GM23338 (cell line): ENCODE measurements at regions not wholly inside any gene's neighbourhood (a gene's known extent, or its start where the extent isn't known, plus 50 kb on each side); places are given as distances from the start of the nearest gene placed in this dataset.

Experiments
- ATAC-seq: fragments of 200-7000 bp; cut with Tn5 transposase; 3 replicates; pipeline ENCODE4 v1.9.1; 2020
- DNase-seq: peaks from one replicate; pipeline ENCODE4 v3.0.0-alpha.2; 2015; ENCODE audit warnings: low spot score
- H2AFZ ChIP-seq: fragments of 200-600 bp; sonication (generic); 2 replicates; pipeline ENCODE4 v1.8.0; 2016; ENCODE audit warnings: antibody characterized with exemption, mild to moderate bottlenecking, moderate library complexity
- H3F3A ChIP-seq: fragments of 200-600 bp; sonication (generic); replicated peaks from 2 replicates; pipeline ENCODE4 v1.8.0; 2017; ENCODE audit warnings: antibody characterized with exemption, mixed run types, low read depth
- H3K27ac ChIP-seq: fragments of 200-600 bp; sonication (generic); 2 replicates; pipeline ENCODE4 v1.6.1; 2016; ENCODE audit warnings: low read depth
- H3K27me3 ChIP-seq: fragments of 200-600 bp; sonication (generic); 2 replicates; pipeline ENCODE4 v1.8.0; 2016; ENCODE audit warnings: mild to moderate bottlenecking, mixed run types, moderate library complexity; ENCODE audit not compliant: insufficient read depth
- H3K36me3 ChIP-seq: fragments of 200-600 bp; sonication (generic); 2 replicates; pipeline ENCODE4 v1.8.0; 2016; ENCODE audit warnings: mild to moderate bottlenecking; ENCODE audit not compliant: insufficient read depth
- H3K4me1 ChIP-seq: fragments of 200-600 bp; sonication (generic); 2 replicates; pipeline ENCODE4 v1.8.0; 2016; ENCODE audit warnings: mild to moderate bottlenecking, moderate library complexity; ENCODE audit not compliant: insufficient read depth
- H3K4me2 ChIP-seq: fragments of 200-600 bp; sonication (generic); 2 replicates; pipeline ENCODE4 v1.7.1; 2017; ENCODE audit warnings: mixed run types
- H3K4me3 ChIP-seq: fragments of 200-600 bp; sonication (generic); 2 replicates; pipeline ENCODE4 v1.6.1; 2016; ENCODE audit warnings: mixed run types
- H3K79me2 ChIP-seq: fragments of 200-600 bp; sonication (generic); replicated peaks from 2 replicates; pipeline ENCODE4 v1.8.0; 2017; ENCODE audit warnings: mild to moderate bottlenecking; ENCODE audit not compliant: insufficient read depth
- H3K9me2 ChIP-seq: fragments of 200-600 bp; sonication (generic); 2 replicates; pipeline ENCODE4 v1.8.0; 2017; ENCODE audit not compliant: insufficient read depth
- H4K20me1 ChIP-seq: fragments of 200-600 bp; sonication (generic); replicated peaks from 2 replicates; pipeline ENCODE4 v1.8.0; 2017; ENCODE audit warnings: mild to moderate bottlenecking; ENCODE audit not compliant: insufficient read depth
- H3K27ac Mint-ChIP-seq: 2 replicates; pipeline ENCODE4 v1.8.0; 2020; ENCODE audit warnings: inconsistent platforms, mild to moderate bottlenecking, moderate library complexity, mixed read lengths
- H3K27me3 Mint-ChIP-seq: 3 replicates; pipeline ENCODE4 v1.8.0; 2022; ENCODE audit warnings: low read depth, mild to moderate bottlenecking, moderate library complexity, mixed read lengths, inconsistent platforms; ENCODE audit not compliant: insufficient read depth, poor library complexity
- H3K36me3 Mint-ChIP-seq: 3 replicates; pipeline ENCODE4 v1.8.0; 2021; ENCODE audit warnings: low read depth, mild to moderate bottlenecking, inconsistent platforms, moderate library complexity, mixed read lengths
- H3K4me1 Mint-ChIP-seq: 3 replicates; pipeline ENCODE4 v1.8.0; 2020; ENCODE audit warnings: mild to moderate bottlenecking, inconsistent platforms, mixed read lengths
- H3K4me3 Mint-ChIP-seq: 3 replicates; pipeline ENCODE4 v1.8.0; 2021; ENCODE audit warnings: moderate library complexity, mild to moderate bottlenecking, inconsistent platforms, mixed read lengths
- H3K9me3 Mint-ChIP-seq: 3 replicates; pipeline ENCODE4 v1.8.0; 2020; ENCODE audit warnings: moderate library complexity, mild to moderate bottlenecking, inconsistent platforms, mixed read lengths
- CREB1 ChIP-seq: fragments of 250-450 bp; sonication (Bioruptor Pico); IDR thresholded peaks from 2 replicates; pipeline ENCODE4 v1.5.0; 2020; ENCODE audit warnings: low read depth, mild to moderate bottlenecking, moderate library complexity
- EZH2 ChIP-seq: fragments of 200-600 bp; sonication (generic); IDR thresholded peaks from one replicate; pipeline ENCODE4 v1.8.0; 2017; ENCODE audit warnings: antibody characterized with exemption, mild to moderate bottlenecking, low read depth; ENCODE audit not compliant: unreplicated experiment
- EZH2phosphoT487 ChIP-seq: fragments of 200-600 bp; sonication (generic); IDR thresholded peaks from one replicate; pipeline ENCODE4 v1.8.1; 2018; ENCODE audit warnings: antibody characterized with exemption; ENCODE audit not compliant: unreplicated experiment
- JUNB ChIP-seq: IDR thresholded peaks from one replicate; pipeline ENCODE4 v1.6.1; 2016; ENCODE audit warnings: antibody characterized with exemption; ENCODE audit not compliant: unreplicated experiment
- NANOG ChIP-seq: IDR thresholded peaks from 2 replicates; pipeline ENCODE4 v1.6.1; 2016; ENCODE audit warnings: antibody characterized with exemption, borderline replicate concordance
- STAT1 ChIP-seq: IDR thresholded peaks from one replicate; pipeline ENCODE4 v1.6.1; 2016; ENCODE audit warnings: antibody characterized with exemption; ENCODE audit not compliant: unreplicated experiment
- ZNF114 ChIP-seq: fragments of 250-450 bp; sonication (Bioruptor Pico); IDR thresholded peaks from 2 replicates; pipeline ENCODE4 v1.5.0; 2020; ENCODE audit warnings: mild to moderate bottlenecking, moderate library complexity
- ZNF331 ChIP-seq: fragments of 250-450 bp; sonication (Bioruptor Pico); IDR thresholded peaks from 2 replicates; pipeline ENCODE4 v1.5.0; 2020; ENCODE audit warnings: low read depth, mild to moderate bottlenecking, moderate library complexity
- TF ChIP-seq, protein P1 (sequence below): IDR thresholded peaks from one replicate; pipeline ENCODE4 v1.6.1; 2018; ENCODE audit warnings: antibody characterized with exemption; ENCODE audit not compliant: unreplicated experiment
- TF ChIP-seq, protein P2 (sequence below), 2 experiments: fragments of 200-600 bp in 1 of 2; sonication (generic) in 1 of 2; conservative IDR thresholded peaks; 2 replicates each; pipeline versions ENCODE4 v1.5.1 to v1.6.1; 2016 to 2017; ENCODE audit warnings: antibody characterized with exemption in 2 of 2, low read depth in 2 of 2, mild to moderate bottlenecking in 2 of 2, moderate library complexity in 1 of 2
- TF ChIP-seq, protein P3 (sequence below): IDR thresholded peaks from 2 replicates; pipeline ENCODE4 v1.6.1; 2016; ENCODE audit warnings: antibody characterized with exemption

DNA sequence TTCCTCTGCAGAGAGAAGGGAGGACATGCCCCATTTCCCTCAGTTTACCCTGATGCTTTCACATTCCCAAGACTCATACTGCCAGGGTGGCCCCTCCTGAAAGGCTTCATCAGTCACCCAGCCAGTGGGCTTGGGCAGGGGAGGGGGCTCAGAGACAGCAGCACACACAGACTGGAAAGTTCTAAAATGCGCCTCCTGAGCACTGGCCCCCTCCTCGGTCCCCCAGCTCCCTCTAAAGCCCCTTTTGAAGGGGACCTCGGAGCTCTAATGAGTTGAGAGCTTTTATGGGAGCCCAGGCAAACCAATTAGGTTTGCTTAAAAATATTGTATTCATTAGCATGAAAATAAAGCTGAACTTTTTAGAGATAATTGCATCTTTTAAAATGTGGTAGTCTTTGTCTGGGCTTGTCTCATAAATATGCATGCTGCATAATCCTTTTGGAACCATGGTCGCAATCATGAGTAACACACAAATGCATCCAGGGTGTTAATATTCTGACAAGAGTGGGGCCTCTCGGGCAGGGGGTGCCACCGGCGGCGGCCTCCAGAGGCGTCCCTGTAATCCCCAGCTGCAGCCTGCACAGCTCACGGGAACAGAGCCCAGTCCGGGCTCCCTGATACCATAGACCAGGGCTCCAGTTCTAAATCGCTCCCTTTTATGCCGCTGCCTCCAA is 78.5 kb downstream of the RPLP1 start (continued):
- TF ChIP-seq, protein P1, sequence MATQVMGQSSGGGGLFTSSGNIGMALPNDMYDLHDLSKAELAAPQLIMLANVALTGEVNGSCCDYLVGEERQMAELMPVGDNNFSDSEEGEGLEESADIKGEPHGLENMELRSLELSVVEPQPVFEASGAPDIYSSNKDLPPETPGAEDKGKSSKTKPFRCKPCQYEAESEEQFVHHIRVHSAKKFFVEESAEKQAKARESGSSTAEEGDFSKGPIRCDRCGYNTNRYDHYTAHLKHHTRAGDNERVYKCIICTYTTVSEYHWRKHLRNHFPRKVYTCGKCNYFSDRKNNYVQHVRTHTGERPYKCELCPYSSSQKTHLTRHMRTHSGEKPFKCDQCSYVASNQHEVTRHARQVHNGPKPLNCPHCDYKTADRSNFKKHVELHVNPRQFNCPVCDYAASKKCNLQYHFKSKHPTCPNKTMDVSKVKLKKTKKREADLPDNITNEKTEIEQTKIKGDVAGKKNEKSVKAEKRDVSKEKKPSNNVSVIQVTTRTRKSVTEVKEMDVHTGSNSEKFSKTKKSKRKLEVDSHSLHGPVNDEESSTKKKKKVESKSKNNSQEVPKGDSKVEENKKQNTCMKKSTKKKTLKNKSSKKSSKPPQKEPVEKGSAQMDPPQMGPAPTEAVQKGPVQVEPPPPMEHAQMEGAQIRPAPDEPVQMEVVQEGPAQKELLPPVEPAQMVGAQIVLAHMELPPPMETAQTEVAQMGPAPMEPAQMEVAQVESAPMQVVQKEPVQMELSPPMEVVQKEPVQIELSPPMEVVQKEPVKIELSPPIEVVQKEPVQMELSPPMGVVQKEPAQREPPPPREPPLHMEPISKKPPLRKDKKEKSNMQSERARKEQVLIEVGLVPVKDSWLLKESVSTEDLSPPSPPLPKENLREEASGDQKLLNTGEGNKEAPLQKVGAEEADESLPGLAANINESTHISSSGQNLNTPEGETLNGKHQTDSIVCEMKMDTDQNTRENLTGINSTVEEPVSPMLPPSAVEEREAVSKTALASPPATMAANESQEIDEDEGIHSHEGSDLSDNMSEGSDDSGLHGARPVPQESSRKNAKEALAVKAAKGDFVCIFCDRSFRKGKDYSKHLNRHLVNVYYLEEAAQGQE = no peak
- TF ChIP-seq ZNF331 (CRISPR knock-in tag) (no peak), EZH2 (no peak), NANOG (no peak), EZH2phosphoT487 (no peak), ZNF114 (no peak)
- TF ChIP-seq, protein P2, sequence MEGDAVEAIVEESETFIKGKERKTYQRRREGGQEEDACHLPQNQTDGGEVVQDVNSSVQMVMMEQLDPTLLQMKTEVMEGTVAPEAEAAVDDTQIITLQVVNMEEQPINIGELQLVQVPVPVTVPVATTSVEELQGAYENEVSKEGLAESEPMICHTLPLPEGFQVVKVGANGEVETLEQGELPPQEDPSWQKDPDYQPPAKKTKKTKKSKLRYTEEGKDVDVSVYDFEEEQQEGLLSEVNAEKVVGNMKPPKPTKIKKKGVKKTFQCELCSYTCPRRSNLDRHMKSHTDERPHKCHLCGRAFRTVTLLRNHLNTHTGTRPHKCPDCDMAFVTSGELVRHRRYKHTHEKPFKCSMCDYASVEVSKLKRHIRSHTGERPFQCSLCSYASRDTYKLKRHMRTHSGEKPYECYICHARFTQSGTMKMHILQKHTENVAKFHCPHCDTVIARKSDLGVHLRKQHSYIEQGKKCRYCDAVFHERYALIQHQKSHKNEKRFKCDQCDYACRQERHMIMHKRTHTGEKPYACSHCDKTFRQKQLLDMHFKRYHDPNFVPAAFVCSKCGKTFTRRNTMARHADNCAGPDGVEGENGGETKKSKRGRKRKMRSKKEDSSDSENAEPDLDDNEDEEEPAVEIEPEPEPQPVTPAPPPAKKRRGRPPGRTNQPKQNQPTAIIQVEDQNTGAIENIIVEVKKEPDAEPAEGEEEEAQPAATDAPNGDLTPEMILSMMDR (conservative IDR thresholded peaks at IDR 0.05; ENCODE audit: low read depth in 2 of 2) = no peak
- TF ChIP-seq, protein P3, sequence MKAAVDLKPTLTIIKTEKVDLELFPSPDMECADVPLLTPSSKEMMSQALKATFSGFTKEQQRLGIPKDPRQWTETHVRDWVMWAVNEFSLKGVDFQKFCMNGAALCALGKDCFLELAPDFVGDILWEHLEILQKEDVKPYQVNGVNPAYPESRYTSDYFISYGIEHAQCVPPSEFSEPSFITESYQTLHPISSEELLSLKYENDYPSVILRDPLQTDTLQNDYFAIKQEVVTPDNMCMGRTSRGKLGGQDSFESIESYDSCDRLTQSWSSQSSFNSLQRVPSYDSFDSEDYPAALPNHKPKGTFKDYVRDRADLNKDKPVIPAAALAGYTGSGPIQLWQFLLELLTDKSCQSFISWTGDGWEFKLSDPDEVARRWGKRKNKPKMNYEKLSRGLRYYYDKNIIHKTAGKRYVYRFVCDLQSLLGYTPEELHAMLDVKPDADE = no peak

DNA sequence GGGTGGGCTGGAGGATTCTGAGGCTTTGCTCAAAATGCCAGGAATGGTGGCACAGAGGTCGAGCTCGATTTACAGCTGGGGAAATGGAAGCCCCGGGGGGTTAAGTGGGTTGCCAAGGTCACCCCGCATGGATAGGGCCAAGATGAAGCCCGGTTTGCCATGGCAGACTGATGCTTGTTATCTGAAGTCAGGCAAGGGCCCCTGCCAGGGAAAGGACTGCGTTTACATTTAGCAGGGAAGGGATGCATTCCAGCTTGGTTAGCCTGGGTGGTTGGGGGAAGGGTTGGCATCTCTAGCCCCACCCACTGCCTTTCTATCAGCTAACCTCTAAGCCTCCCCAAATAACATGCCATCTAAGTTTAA is 79.0 kb downstream of the RPLP1 start:
- ATAC-seq (peak; percentile 78), DNase-seq (peak; percentile 68)
- no peak overlapping the region for H3K27ac ChIP-seq
- H3K36me3 Mint-ChIP-seq = no peaks in the 10 kb centered on the region
- no peaks in the 10 kb centered on the region for H3K9me3 Mint-ChIP-seq
- H3K4me1 ChIP-seq = peaks cover 16% of the 10 kb centered on the region
- no peaks in the 10 kb centered on the region for H3F3A ChIP-seq
- H3K36me3 ChIP-seq = no peaks in the 10 kb centered on the region
- H3K9me2 ChIP-seq = no peaks in the 10 kb centered on the region
- no peaks in the 10 kb centered on the region; the same call in 1 of the 2 replicates for H4K20me1 ChIP-seq
- no peaks in the 10 kb centered on the region for H3K27me3 ChIP-seq
- no peaks in the 10 kb centered on the region for H3K79me2 ChIP-seq
- H3K4me2 ChIP-seq = peak overlapping the region; percentile 70; the same call in 1 of the 2 replicates
- H3K27me3 Mint-ChIP-seq = no peaks in the 10 kb centered on the region
- H3K4me3 ChIP-seq = no peak overlapping the region; the same call in 1 of the 2 replicates
- H3K27ac Mint-ChIP-seq = no peak overlapping the region
- peaks cover 33% of the 10 kb centered on the region for H3K4me1 Mint-ChIP-seq
- no peak overlapping the region for H3K4me3 Mint-ChIP-seq
- H2AFZ ChIP-seq = peak overlapping the region; percentile 91
- TF ChIP-seq ZNF114 (no peak), EZH2 (no peak), JUNB (no peak), ZNF331 (CRISPR knock-in tag) (no peak), NANOG (no peak), STAT1 (no peak), CREB1 (CRISPR knock-in tag) (no peak)
- TF ChIP-seq, protein P2 (conservative IDR thresholded peaks at IDR 0.05; ENCODE audit: low read depth in 2 of 2) = no peak
- TF ChIP-seq, protein P1 = no peak
